IPS DF 6.9 (cell line): ENCODE measurements at regions not wholly inside any gene's neighbourhood (a gene's known extent, or its start where the extent isn't known, plus 50 kb on each side); places are given as distances from the start of the nearest gene placed in this dataset.

ENCODE experiments used
- DNase-seq: peaks from one replicate; pipeline ENCODE4 v3.0.0-alpha.2; 2013; ENCODE audit warnings: low read depth, low spot score
- H3K27ac ChIP-seq: one replicate; pipeline ENCODE4 v1.5.1; 2013; ENCODE audit warnings: low read length, control low read depth
- H3K27me3 ChIP-seq: 2 replicates; pipeline ENCODE4 v1.6.1; 2013; ENCODE audit warnings: mild to moderate bottlenecking, low read length; ENCODE audit not compliant: control insufficient read depth, insufficient read depth
- H3K36me3 ChIP-seq: 2 replicates; pipeline ENCODE4 v1.6.1; 2013; ENCODE audit warnings: low read length; ENCODE audit not compliant: control insufficient read depth, insufficient read depth
- H3K4me1 ChIP-seq: 2 replicates; pipeline ENCODE4 v1.6.1; 2013; ENCODE audit warnings: low read length; ENCODE audit not compliant: control insufficient read depth, insufficient read depth
- H3K4me3 ChIP-seq: 2 replicates; pipeline ENCODE4 v1.5.1; 2013; ENCODE audit warnings: mild to moderate bottlenecking, low read length
- H3K9me3 ChIP-seq: 2 replicates; pipeline ENCODE4 v1.6.1; 2013; ENCODE audit warnings: low read length, inconsistent platforms; ENCODE audit not compliant: control insufficient read depth, insufficient read depth
- WGBS: extraction: QIAGEN DNeasy Blood & Tissue Kit; methylation state at CpG from one replicate; pipeline ENCODE4 v1.1.7; 2013; ENCODE audit warnings: mixed read lengths, missing lambda C conversion rate; ENCODE audit not compliant: insufficient read length, insufficient coverage; 5-methylcytosine and 5-hydroxymethylcytosine counted together

DNA sequence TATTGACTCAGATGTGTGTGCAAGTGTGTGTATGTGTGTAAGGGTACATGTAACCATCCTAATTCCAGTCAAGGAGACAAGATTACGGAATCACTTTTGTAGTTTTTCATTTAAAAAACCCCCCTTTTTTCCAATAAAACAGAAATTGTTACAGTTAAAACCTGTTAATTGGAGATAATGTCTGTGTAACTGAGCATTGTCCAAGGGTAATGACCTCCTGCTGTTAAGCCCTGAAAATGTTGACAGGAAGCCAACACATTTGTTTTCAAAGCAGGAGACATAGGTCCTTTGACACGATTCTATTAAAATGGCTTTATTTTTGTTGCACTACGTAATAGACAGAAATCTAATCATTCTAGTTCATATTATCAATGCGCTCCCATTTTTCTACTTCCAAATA lies 457.3 kb upstream of the ARRDC3 start:
- no peak for DNase-seq
- H3K4me1 ChIP-seq: peaks cover 1% of the 10 kb centered on the region; the same call in 1 of the 2 replicates
- no peaks in the 10 kb centered on the region for H3K27me3 ChIP-seq
- no peak overlapping the region for H3K4me3 ChIP-seq
- WGBS: no CpG with 5 or more reads among the region's 4 CpGs
- no peak overlapping the region for H3K27ac ChIP-seq
- H3K9me3 ChIP-seq: no peaks in the 10 kb centered on the region
- no peaks in the 10 kb centered on the region for H3K36me3 ChIP-seq

DNA sequence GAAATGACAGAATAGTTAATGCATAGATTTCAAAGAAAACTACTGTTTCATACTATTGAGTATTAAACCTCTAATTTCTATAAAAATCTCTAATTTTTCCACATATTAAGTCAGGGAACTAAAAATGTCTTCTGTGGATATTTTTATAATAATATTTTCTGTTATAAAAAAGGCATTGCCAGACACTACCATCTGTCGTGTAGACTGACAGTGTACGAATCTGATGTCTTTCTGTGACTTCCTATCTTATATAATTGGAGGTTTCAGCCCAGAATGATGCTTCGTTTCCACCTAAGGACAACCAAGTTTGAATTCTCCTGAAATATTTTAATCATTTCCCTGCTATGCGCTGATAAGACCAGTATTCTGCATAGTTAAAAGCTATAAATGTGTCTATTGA lies 456.6 kb upstream of the ARRDC3 start:
- H3K4me3 ChIP-seq: no peak overlapping the region
- no peak for DNase-seq
- WGBS: no CpG with 5 or more reads among the region's 4 CpGs
- no peak overlapping the region for H3K27ac ChIP-seq
- H3K36me3 ChIP-seq: no peaks in the 10 kb centered on the region
- H3K4me1 ChIP-seq: peaks cover 1% of the 10 kb centered on the region; the same call in 1 of the 2 replicates
- no peaks in the 10 kb centered on the region for H3K27me3 ChIP-seq
- no peaks in the 10 kb centered on the region for H3K9me3 ChIP-seq

DNA sequence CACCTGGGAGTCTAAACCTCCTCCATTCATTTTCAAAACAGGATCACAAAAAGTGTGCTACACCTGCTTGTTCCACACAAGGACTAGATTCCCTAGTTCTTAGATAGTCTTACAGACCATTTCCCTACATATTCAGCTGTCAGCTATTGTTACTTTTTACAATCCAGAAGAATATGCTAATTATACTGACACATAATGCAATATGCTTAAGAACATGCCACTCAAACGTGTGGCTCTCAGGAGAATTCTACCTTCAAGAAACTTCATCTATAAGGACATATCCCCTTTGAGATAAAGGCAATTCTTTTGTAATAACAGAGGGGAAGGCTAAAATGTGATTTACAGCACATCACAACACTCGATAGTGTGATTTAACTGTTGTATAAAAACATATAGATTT lies 456.1 kb upstream of the ARRDC3 start:
- Histone ChIP-seq H3K4me3 (no peak overlapping the region), H3K27ac (no peak overlapping the region), H3K27me3 (no peaks in the 10 kb centered on the region), H3K9me3 (no peaks in the 10 kb centered on the region), H3K36me3 (no peaks in the 10 kb centered on the region), H3K4me1 (peaks cover 1% of the 10 kb centered on the region; the same call in 1 of the 2 replicates)
- DNase-seq: no peak
- WGBS: no CpG with 5 or more reads among the region's 2 CpGs

DNA sequence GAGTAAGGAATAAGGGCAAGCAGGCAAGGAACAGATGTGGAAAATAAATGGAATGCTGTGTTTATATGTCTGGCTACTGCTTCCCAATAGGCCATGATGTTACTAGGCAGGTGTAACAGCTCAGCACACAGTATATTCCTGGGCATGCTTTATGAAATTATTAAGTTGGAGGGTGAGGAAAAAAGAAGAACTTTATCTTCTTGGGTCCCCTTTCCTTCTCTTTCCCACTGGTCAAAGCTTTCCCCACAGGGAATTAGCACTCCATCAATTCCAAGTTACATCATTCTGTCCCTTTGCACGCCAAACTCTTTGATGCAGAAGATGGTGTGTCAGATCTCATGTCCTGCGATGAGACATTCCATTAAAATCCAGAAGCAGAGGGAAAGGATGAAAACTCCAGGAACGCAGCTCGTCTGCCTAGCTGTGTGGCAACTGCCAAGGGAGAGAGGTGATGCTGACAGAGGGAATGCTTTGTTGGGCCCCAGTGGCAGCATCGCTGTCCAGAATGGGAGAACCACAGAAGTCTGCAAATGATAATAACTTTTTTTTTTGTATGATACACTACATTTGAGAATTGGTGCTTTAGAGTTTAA lies 447.3 kb upstream of the ARRDC3 start:
- Histone ChIP-seq H3K36me3 (no peaks in the 10 kb centered on the region), H3K9me3 (no peaks in the 10 kb centered on the region), H3K27me3 (no peaks in the 10 kb centered on the region), H3K4me1 (no peaks in the 10 kb centered on the region), H3K4me3 (no peak overlapping the region), H3K27ac (no peak overlapping the region)
- no peak for DNase-seq
- no CpG with 5 or more reads among the region's 5 CpGs for WGBS

DNA sequence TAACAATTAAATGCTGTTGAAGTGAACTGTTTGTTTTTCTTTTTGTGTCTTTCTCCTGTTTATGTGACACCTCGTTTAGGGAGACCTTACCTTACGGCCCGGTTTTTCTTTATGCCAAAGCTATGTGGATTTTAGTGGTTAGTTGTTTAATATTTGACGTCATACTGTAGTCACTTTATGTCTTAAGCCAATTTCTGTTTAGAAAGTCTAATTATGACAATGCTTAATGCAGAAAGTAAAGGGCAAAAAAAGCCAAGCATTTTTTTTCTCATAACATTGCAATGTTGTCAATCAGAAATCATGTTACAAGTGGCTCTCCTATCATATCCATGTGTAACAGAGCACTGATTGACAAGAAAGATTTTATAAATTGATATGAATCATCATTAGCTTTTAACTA lies 442.5 kb upstream of the ARRDC3 start:
- H3K36me3 ChIP-seq: no peaks in the 10 kb centered on the region
- H3K4me1 ChIP-seq: no peaks in the 10 kb centered on the region
- no peak overlapping the region for H3K27ac ChIP-seq
- no peak overlapping the region for H3K4me3 ChIP-seq
- H3K27me3 ChIP-seq: no peaks in the 10 kb centered on the region
- DNase-seq: no peak
- no CpG with 5 or more reads among the region's 4 CpGs for WGBS
- no peaks in the 10 kb centered on the region for H3K9me3 ChIP-seq

DNA sequence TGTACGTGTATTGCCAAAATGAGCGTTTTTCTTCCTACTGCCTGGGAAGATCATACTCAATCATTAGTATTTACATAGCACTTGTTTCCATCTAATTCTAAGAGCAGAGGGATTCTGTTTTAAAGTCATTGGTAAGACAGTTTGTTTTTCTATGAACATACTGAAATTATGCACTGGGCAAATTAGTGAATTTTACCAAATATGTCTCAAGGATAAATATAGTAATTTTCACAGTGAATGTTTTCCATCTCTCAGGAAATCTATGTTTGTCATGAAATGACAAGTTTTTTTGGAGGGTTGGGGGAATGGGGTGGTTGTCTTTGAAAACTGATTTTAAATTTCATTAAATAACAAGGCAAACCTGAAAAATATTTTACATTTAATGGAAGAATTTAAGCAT lies 441.3 kb upstream of the ARRDC3 start:
- no peaks in the 10 kb centered on the region for H3K36me3 ChIP-seq
- no peak for DNase-seq
- no peaks in the 10 kb centered on the region for H3K4me1 ChIP-seq
- no peaks in the 10 kb centered on the region for H3K27me3 ChIP-seq
- WGBS: no CpG with 5 or more reads among the region's 2 CpGs
- H3K9me3 ChIP-seq: no peaks in the 10 kb centered on the region
- H3K4me3 ChIP-seq: no peak overlapping the region
- no peak overlapping the region for H3K27ac ChIP-seq

DNA sequence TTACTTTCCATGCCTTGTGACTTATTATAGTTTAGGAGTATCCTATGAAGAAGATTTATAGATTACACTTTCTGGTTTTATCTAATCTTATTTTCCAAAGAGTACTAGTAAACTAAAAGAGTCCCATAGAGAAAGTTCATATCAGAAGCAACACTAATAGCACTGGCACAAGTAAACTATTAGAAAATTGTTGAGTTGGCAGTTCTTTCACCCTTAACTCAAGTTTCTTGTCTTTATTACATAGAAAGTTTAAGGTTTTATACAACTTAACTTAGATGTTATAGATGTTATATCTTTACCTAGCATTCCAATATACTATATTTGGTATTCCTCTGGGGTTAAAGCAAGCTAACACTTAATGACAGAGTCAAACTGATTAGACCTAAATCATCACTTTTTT lies 437.8 kb upstream of the ARRDC3 start:
- H3K27me3 ChIP-seq: no peaks in the 10 kb centered on the region
- no peak for DNase-seq
- H3K4me1 ChIP-seq: no peaks in the 10 kb centered on the region
- no peaks in the 10 kb centered on the region for H3K9me3 ChIP-seq
- H3K4me3 ChIP-seq: no peak overlapping the region
- no peak overlapping the region for H3K27ac ChIP-seq
- H3K36me3 ChIP-seq: no peaks in the 10 kb centered on the region

DNA sequence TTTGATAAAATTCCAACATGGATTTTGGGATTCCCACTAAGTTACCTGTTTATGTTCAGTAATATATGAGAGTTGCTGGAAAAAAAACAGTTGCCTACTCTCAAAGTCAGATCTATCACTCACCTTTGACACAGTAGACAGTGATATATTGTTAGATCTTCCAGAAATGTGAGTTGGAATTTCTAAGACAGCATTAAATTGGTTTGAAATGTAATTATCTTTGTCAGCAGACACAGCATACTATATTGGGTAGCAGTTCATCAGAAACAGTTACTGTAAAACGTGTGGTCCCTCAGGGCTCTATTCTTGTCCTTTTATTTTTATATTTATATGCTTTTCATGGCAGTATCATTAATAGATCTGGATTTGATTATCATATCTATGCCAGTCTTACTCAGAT lies 433.6 kb upstream of the ARRDC3 start:
- no peak for DNase-seq
- no peaks in the 10 kb centered on the region for H3K36me3 ChIP-seq
- no peaks in the 10 kb centered on the region for H3K9me3 ChIP-seq
- no peaks in the 10 kb centered on the region for H3K27me3 ChIP-seq
- H3K4me1 ChIP-seq: no peaks in the 10 kb centered on the region
- WGBS: no CpG with 5 or more reads among the region's 1 CpG
- no peak overlapping the region for H3K4me3 ChIP-seq
- no peak overlapping the region for H3K27ac ChIP-seq

DNA sequence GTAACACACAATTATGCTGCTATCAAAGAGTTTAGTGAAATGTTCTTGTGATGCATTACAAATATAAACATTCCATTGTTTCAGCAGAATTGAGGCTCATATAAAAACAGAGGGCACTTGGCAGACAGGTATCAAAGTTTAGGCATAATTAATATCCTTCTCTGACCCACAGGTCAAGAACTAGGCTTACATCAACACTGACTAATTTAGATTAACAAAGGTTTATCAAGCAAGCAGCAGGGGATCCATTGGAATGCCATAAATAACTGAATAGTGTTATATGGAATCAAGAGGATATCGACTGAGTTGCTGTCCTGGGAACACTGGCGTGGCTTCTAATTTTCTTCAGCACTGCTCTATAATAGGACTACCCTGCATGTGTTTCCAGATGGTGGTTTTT lies 414.5 kb upstream of the ARRDC3 start:
- Histone ChIP-seq H3K4me1 (no peaks in the 10 kb centered on the region), H3K27me3 (no peaks in the 10 kb centered on the region), H3K36me3 (no peaks in the 10 kb centered on the region), H3K4me3 (no peak overlapping the region), H3K9me3 (no peaks in the 10 kb centered on the region), H3K27ac (no peak overlapping the region)
- no CpG with 5 or more reads among the region's 2 CpGs for WGBS
- no peak for DNase-seq

DNA sequence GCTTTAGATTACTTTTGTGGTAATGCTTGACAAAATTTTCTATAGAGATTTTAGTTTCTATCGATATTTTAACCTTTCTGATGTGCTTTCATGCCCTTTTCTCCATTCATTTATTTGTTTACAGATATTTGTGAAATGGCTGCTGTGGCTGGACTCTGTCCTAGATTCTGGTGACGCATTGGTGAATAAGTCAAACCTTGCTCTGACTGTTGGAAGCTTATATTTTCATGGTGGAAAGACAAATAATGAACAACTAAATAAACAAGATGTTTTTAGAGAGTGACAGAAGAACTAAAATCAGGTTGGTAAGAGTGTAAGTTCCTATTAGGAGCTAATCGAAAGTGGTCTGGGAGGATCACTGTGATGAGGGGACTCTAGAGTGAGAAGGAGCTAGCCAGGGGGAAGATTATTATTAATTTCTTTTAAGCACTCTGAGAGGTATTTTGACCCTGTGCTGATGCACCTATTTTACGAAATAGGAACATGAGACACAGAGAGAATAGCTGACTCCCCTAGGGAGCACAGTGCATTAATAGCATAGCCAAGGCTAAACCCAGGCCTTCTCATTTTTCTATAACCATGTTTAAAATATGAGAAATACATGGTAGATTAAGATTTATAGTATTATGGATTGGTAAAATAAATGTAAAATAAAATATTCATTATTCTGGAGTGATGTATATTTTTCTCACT lies 411.9 kb upstream of the ARRDC3 start:
- Histone ChIP-seq H3K36me3 (no peaks in the 10 kb centered on the region), H3K27me3 (no peaks in the 10 kb centered on the region), H3K9me3 (no peaks in the 10 kb centered on the region), H3K4me1 (no peaks in the 10 kb centered on the region), H3K27ac (no peak overlapping the region), H3K4me3 (no peak overlapping the region)
- no peak for DNase-seq
- WGBS: no CpG with 5 or more reads among the region's 4 CpGs

DNA sequence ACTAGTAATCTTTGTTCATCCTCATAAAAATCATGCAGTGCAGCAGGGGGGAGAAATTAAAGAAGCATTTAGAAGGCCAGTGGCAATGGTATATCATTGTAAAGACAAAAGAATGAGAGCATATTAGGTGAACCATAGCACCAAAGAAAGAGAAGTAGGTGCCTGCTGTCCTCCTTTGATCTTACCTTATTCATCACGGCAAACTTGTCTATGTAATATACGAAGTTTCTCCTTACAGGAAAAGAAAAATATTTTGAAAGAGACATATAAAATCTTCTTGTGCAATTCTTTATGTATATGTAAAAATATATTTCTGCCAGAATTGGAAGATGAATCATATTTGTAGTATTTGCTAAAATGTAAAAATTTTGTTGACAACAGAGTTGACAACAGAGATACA lies 411.3 kb upstream of the ARRDC3 start:
- H3K27ac ChIP-seq: no peak overlapping the region
- no peak overlapping the region for H3K4me3 ChIP-seq
- H3K9me3 ChIP-seq: no peaks in the 10 kb centered on the region
- no peaks in the 10 kb centered on the region for H3K4me1 ChIP-seq
- no CpG with 5 or more reads among the region's 2 CpGs for WGBS
- no peak for DNase-seq
- no peaks in the 10 kb centered on the region for H3K27me3 ChIP-seq
- H3K36me3 ChIP-seq: no peaks in the 10 kb centered on the region
